K562 (cell line): ENCODE measurements at regions not wholly inside any gene's neighbourhood (a gene's known extent, or its start where the extent isn't known, plus 50 kb on each side); places are given as distances from the start of the nearest gene placed in this dataset.

ENCODE experiments used
- ATAC-seq: fragments of 200-7000 bp; cut with Tn5 transposase; 3 replicates; pipeline ENCODE4 v1.9.1; 2020; ENCODE audit warnings: moderate library complexity
- BruUV-seq: library from RNA; stranded (reverse); fragments of 400-500 nt; replicated peaks from 2 replicates; lab custom pipeline; 2021; lab: Mats Ljungman, UMichigan
- CTCF ChIA-PET: fragments of 300-600 bp; formaldehyde crosslinking; extraction: SDS; loops from one replicate; lab custom pipeline; 2021; ENCODE audit warnings: low intra/inter-chr PET ratio; lab: Yijun Ruan, JAX
- POLR2A ChIA-PET: fragments of 300-600, 350-650 bp; sonication (Branson Sonifier 250); formaldehyde crosslinking; extraction: SDS; loops from one replicate; lab custom pipeline; 2021; ENCODE audit warnings: antibody characterized with exemption, inconsistent platforms; lab: Yijun Ruan, JAX
- DNase-seq, 4 experiments: peaks; one replicate each; pipeline versions ENCODE4 v3.0.0 to v3.0.0-alpha.2; 2011 to 2018; ENCODE audit warnings: low spot score in 3 of 4, mixed read lengths in 3 of 4; ENCODE audit errors: extremely low read depth in 1 of 4
- FAIRE-seq: peaks from 2 replicates; lab custom pipeline; 2011; peaks lifted over from hg19 to GRCh38; lab: Jason Lieb, UNC
- H2AFZ ChIP-seq: 2 replicates; pipeline ENCODE4 v1.6.0; 2011; ENCODE audit warnings: low read depth, low read length, control low read depth, inconsistent platforms
- H3K27ac ChIP-seq: fragments of 200-600 bp; 3 replicates; pipeline ENCODE4 v1.8.0; 2011; ENCODE audit warnings: low read depth, mild to moderate bottlenecking, control low read depth, inconsistent platforms, low read length, moderate library complexity, mixed read lengths; ENCODE audit errors: extremely low read depth
- H3K27me3 ChIP-seq, 2 experiments: fragments of 300-600 bp in 1 of 2; 2 replicates in 1 of 2; 3 replicates in 1 of 2; pipeline versions ENCODE4 v1.6.0 to v1.8.0; 2011; ENCODE audit warnings: inconsistent platforms in 2 of 2, low read length in 2 of 2, mild to moderate bottlenecking in 1 of 2, mixed read lengths in 1 of 2, moderate library complexity in 1 of 2; ENCODE audit not compliant: control insufficient read depth in 2 of 2, insufficient read depth in 2 of 2
- H3K36me3 ChIP-seq: fragments of 300-600 bp; 3 replicates; pipeline ENCODE4 v1.8.0; 2011; ENCODE audit warnings: mild to moderate bottlenecking, low read length, inconsistent platforms; ENCODE audit not compliant: control insufficient read depth, insufficient read depth
- H3K4me1 ChIP-seq, 2 experiments: fragments of 200-600 bp in 1 of 2; replicated peaks in 1 of 2; 2 replicates in 1 of 2; 3 replicates in 1 of 2; pipeline versions ENCODE4 v1.5.1 to v1.8.0; 2011; ENCODE audit warnings: inconsistent platforms in 2 of 2, low read length in 2 of 2, mild to moderate bottlenecking in 1 of 2, mixed read lengths in 1 of 2, moderate library complexity in 1 of 2; ENCODE audit not compliant: control insufficient read depth in 2 of 2, insufficient read depth in 2 of 2
- H3K4me2 ChIP-seq: 2 replicates; pipeline ENCODE4 v1.6.1; 2011; ENCODE audit warnings: low read length, control low read depth, inconsistent platforms, mixed read lengths; ENCODE audit not compliant: insufficient read depth
- H3K4me3 ChIP-seq: fragments of 200-600 bp; sonication (generic), shearing (Covaris generic); 2 replicates; pipeline ENCODE4 v1.5.1; 2016; ENCODE audit warnings: control low read depth, inconsistent platforms
- H3K79me2 ChIP-seq: fragments of 200-600 bp; 3 replicates; pipeline ENCODE4 v1.8.0; 2011; ENCODE audit warnings: low read length, inconsistent platforms; ENCODE audit not compliant: control insufficient read depth, insufficient read depth
- H3K9ac ChIP-seq, 2 experiments: 2 replicates each; pipeline versions ENCODE4 v1.6.0 to v1.6.1; 2011; ENCODE audit warnings: low read depth in 2 of 2, low read length in 2 of 2, control low read depth in 1 of 2, inconsistent platforms in 1 of 2, mild to moderate bottlenecking in 1 of 2, mixed read lengths in 1 of 2; ENCODE audit not compliant: insufficient read depth in 1 of 2
- H3K9me1 ChIP-seq: one replicate; pipeline ENCODE4 v1.6.0; 2011; ENCODE audit warnings: inconsistent platforms, mild to moderate bottlenecking, low read length, moderate library complexity; ENCODE audit not compliant: control insufficient read depth, insufficient read depth
- H3K9me3 ChIP-seq: replicated peaks from 2 replicates; pipeline ENCODE4 v1.5.1; 2011; ENCODE audit warnings: low read depth, low read length, inconsistent platforms; ENCODE audit not compliant: control insufficient read depth, insufficient read depth
- H4K20me1 ChIP-seq: replicated peaks from 2 replicates; pipeline ENCODE4 v1.6.1; 2011; ENCODE audit warnings: low read length, inconsistent platforms, mixed read lengths; ENCODE audit not compliant: control insufficient read depth, insufficient read depth
- CUX1 ChIP-seq: fragments of 200-800 bp; sonication (Bioruptor generic); IDR thresholded peaks from 2 replicates; pipeline ENCODE4 v1.6.1; 2016; ENCODE audit warnings: missing genetic modification characterization, missing compliant biosample characterization
- FOXK2 ChIP-seq, 2 experiments: fragments of 450-650 bp; IDR thresholded peaks in 1 of 2; conservative IDR thresholded peaks in 1 of 2; 2 replicates each; pipeline ENCODE4 v1.6.1; 2016; ENCODE audit warnings: low read depth in 2 of 2, mild to moderate bottlenecking in 1 of 2
- HMGN3 ChIP-seq: IDR thresholded peaks from 2 replicates; pipeline ENCODE4 v1.6.1; 2011; ENCODE audit warnings: borderline replicate concordance, low read depth, mild to moderate bottlenecking, mixed read lengths, low read length; ENCODE audit not compliant: insufficient read length; ENCODE audit errors: extremely low read depth
- PBX2 ChIP-seq, 2 experiments: IDR thresholded peaks in 1 of 2; conservative IDR thresholded peaks in 1 of 2; 2 replicates each; pipeline ENCODE4 v1.6.1; 2016; ENCODE audit warnings: low read depth in 2 of 2, mild to moderate bottlenecking in 1 of 2, missing compliant biosample characterization in 1 of 2, missing genetic modification characterization in 1 of 2, moderate library complexity in 1 of 2
- SRSF9 ChIP-seq: fragments of 200-400 bp; formaldehyde crosslinking; IDR thresholded peaks from 2 replicates; pipeline ENCODE4 v1.6.1; 2017; ENCODE audit warnings: low read depth, low read length, borderline replicate concordance
- USF2 ChIP-seq: sonication (generic); formaldehyde crosslinking; IDR thresholded peaks from 2 replicates; pipeline ENCODE4 v1.5.0; 2020; ENCODE audit warnings: missing genetic modification reagents
- WGBS: fragments of 100-300 bp; shearing (Covaris generic); methylation state at CpG from one replicate; pipeline ENCODE4 v1.1.6; 2016; ENCODE audit warnings: low coverage, mixed read lengths; ENCODE audit not compliant: insufficient coverage; ENCODE audit errors: missing lambda C conversion rate; 5-methylcytosine and 5-hydroxymethylcytosine counted together
- in situ Hi-C: fragments of 300-500 bp; cut with MboI; formaldehyde crosslinking; loops from 4 replicates; pipeline ENCODE4 v1.15.0; 2018; ENCODE audit warnings: inconsistent platforms, mixed read lengths
- intact Hi-C: fragments of 100-400 bp; cut with micrococcal nuclease; formaldehyde crosslinking; loops from 2 replicates; pipeline ENCODE4 v1.14.2; 2022

GRCh38 chr4:27985522-27985921, 1124.9 kb downstream of the STIM2 start:
- Histone ChIP-seq H3K4me2 (no peak overlapping the region), H3K4me3 (no peak overlapping the region), H3K36me3 (no peaks in the 10 kb centered on the region), H3K4me1 (no peaks in the 10 kb centered on the region)
- no peak for FAIRE-seq
- TF ChIP-seq PBX2 (CRISPR knock-in tag; IDR thresholded peaks at IDR 0.05; ENCODE audit: low read depth) (no peak), PBX2 (tag; conservative IDR thresholded peaks at IDR 0.05; ENCODE audit: low read depth) (no peak), USF2 (CRISPR knock-in tag) (no peak), FOXK2 (conservative IDR thresholded peaks at IDR 0.05 in 1 of 2, IDR thresholded peaks at IDR 0.05 in 1 of 2; ENCODE audit: low read depth in 2 of 2) (no peak), CUX1 (CRISPR knock-in tag) (no peak), SRSF9 (no peak), HMGN3 (no peak)
- TF ChIP-seq, all 486 proteins: peak for 0
- H3K9me3 ChIP-seq, result no peaks in the 10 kb centered on the region
- H3K27me3 ChIP-seq, result no peaks in the 10 kb centered on the region
- no peaks in the 10 kb centered on the region for H3K79me2 ChIP-seq
- DNase-seq, result no peak
- H4K20me1 ChIP-seq, result no peaks in the 10 kb centered on the region
- ChIA-PET POLR2A (no interaction called here), CTCF (interaction anchor here (0.7 kb wide), 1 partner anchor 858 kb away, joined by 3 read pairs; no protein-coding TSS in a partner anchor)
- 0% methylated on average over 4 of the region's 4 CpGs for WGBS
- H3K9ac ChIP-seq, result no peak overlapping the region
- BruUV-seq, result no TSS peak
- no peaks in the 10 kb centered on the region for H3K9me1 ChIP-seq
- ATAC-seq, result no peak
- H3K27ac ChIP-seq, result no peak overlapping the region
- in situ Hi-C loops (no loop called here), intact Hi-C loops (no loop called here)
- no peak overlapping the region for H2AFZ ChIP-seq
